Heart left ventricle (tissue), 16 donors: ENCODE measurements at regions not wholly inside any gene's neighbourhood (a gene's known extent, or its start where the extent isn't known, plus 50 kb on each side); places are given as distances from the start of the nearest gene placed in this dataset.
A peak's percentile ranks its signal among the peaks of the same experiment; 100 is the strongest.

Source experiments
- ATAC-seq, 4 donors: fragments of 200-7000 bp; cut with Tn5 transposase; one replicate each; pipeline ENCODE4 v1.9.1; 2020 to 2022; ENCODE audit warnings: moderate library complexity in 4 of 4, mild to moderate bottlenecking in 3 of 4, moderate number of reproducible peaks in 1 of 4
- DNase-seq, 5 donors: peaks; one replicate each; pipeline ENCODE4 v3.0.0-alpha.2; 2020
- H3K27ac ChIP-seq, 12 donors: fragments of 200-600 bp; sonication (generic) in 4 of 12; one replicate each; pipeline versions ENCODE4 v1.5.0 to v1.8.0; 2016 to 2022; ENCODE audit warnings: mild to moderate bottlenecking in 2 of 12
- H3K27me3 ChIP-seq, 9 donors: fragments of 200-600 bp; sonication (generic) in 2 of 9; one replicate each; pipeline versions ENCODE4 v1.5.1 to v1.8.0; 2016 to 2022; ENCODE audit warnings: mild to moderate bottlenecking in 3 of 9
- H3K36me3 ChIP-seq, 9 donors: fragments of 200-600 bp; sonication (generic) in 2 of 9; one replicate each; pipeline versions ENCODE4 v1.5.0 to v1.8.0; 2018 to 2022; ENCODE audit warnings: mild to moderate bottlenecking in 2 of 9
- H3K4me1 ChIP-seq, 12 donors: fragments of 200-600 bp; sonication (generic) in 4 of 12; one replicate each; pipeline versions ENCODE4 v1.5.0 to v1.8.0; 2016 to 2022; ENCODE audit warnings: mild to moderate bottlenecking in 3 of 12
- H3K4me3 ChIP-seq, 12 donors: fragments of 200-600 bp; sonication (generic) in 4 of 12; one replicate each; pipeline versions ENCODE4 v1.5.0 to v1.8.0; 2017 to 2022; ENCODE audit warnings: mild to moderate bottlenecking in 9 of 12, moderate library complexity in 4 of 12
- H3K9me3 ChIP-seq, 12 donors: fragments of 200-600 bp; sonication (generic) in 4 of 12; one replicate each; pipeline versions ENCODE4 v1.5.0 to v1.8.0; 2016 to 2022; ENCODE audit warnings: mild to moderate bottlenecking in 1 of 12
- CTCF ChIP-seq, 12 donors: fragments of 200-600 bp; sonication (generic) in 4 of 12; IDR thresholded peaks; one replicate each; pipeline versions ENCODE4 v1.5.0 to v1.8.0; 2018 to 2022; ENCODE audit warnings: antibody characterized with exemption in 12 of 12, mild to moderate bottlenecking in 5 of 12
- POLR2A ChIP-seq, 2 donors: fragments of 450-650 bp; IDR thresholded peaks; one replicate each; pipeline ENCODE4 v1.6.1; 2017; ENCODE audit warnings: antibody characterized with exemption in 2 of 2, mild to moderate bottlenecking in 2 of 2, moderate library complexity in 2 of 2
- WGBS, 4 donors: extraction: QIAGEN DNeasy Blood & Tissue Kit in 2 of 4; methylation state at CpG; one replicate each; pipeline versions ENCODE4 v1.1.5 to v1.1.7; 2013 to 2018; 5-methylcytosine and 5-hydroxymethylcytosine counted together
- intact Hi-C, 10 donors: fragments of 100-400 bp; cut with DNase I; formaldehyde crosslinking; loops; one replicate each; pipeline versions ENCODE4 v1.11.1 to v1.14.2; 2022
- donor health status: ischemic (EF 13 %, LVEDD 7.1; RV severe dilation, severe dysfunction).
- donor health status: healthy with polysubstance abuse.
- donor health status: DM: no; HTN: yes; CAD: no.
- donor health status: DM: no; HTN: no; CAD: no.
- donor health status: ischemic (EF 25% LVEDD 6.9; RV normal size, moderate dysfunction).
- donor health status: ischemic (EF 25% LVEDD 5.7; RV mildly dilated, moderate dysfunction).
- donor health status: healthy.
- donor health status: DM: yes; HTN: yes; CAD: no.
- donor health status: ischemic (EF 35%, LVEDD 5.7; RV mildly dilated, moderate dysfunction).
- donor health status: nonischemic (EF 11% LVEDD 7.7; RV severe dilation, severe dysfunction).
- donor health status: DM: yes; HTN: yes; CAD: no.
- donor health status: PGD.
- donor health status: ischemic (EF 29% LVEDD 5.4; RV normal size, mild dysfunction).
- donor health status: nonischemic (EF 23%, LVEDD 6.1; RV moderate dilation, normal function).

DNA sequence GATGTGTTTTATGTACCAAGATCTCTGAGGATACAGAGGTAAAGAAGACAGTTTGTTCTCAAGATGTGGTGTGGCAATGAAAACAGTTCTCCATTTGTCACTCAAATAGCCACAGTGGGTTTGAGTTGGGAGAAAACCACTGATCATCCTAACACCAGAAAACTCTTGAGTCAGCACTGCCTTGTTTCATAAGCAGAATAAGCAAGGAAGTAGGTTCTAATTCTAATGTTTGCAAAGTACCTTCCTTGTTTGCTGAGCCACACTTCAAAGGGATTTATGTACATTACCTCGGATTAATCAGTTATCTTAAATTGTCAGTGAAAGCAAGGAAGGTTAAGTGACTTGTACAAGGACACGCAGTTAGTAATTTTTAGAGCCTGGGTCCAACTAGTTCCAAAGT is 107.8 kb upstream of the BOC start:
- no peak for ATAC-seq

DNA sequence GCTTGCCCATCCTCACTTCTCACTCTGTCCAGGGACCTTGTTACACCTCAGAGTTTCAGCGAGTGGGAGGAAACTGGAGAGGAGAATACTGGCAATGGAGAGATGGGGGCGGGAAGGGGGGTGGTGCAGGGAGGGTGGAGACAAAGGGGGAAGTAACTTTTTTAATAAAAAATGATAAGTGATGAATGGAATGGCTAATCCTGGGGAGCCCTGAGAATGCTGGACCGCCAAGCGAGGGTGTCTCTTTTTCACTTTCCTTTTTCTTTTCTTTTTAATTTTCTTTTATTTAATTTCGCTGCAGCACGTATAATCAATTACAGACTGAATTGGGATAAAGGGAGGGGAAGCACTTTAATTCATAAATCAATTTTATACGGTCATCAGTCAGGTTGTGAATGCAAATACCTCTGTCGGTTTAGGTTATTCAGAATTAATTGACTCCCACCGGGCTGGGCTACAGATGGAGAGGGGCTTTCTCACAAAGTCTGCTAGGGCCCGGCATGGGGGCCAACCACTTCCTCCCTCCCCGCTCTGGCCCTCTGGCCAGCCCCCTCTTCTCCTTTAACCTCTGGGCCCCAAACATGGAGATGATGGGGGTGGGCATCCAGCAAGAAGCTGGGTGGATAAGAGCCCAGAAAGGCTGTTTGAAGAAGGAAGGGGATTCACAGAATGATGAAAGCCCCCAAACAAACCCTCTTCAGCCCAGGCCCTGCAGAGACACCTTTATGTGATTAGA is 106.8 kb upstream of the BOC start:
- H3K27ac ChIP-seq, result peak overlapping the region in 1 of 12 donors; percentile 30
- DNase-seq, result no peak
- H3K4me3 ChIP-seq, result no peak overlapping the region
- peaks cover 0 to 7% (median 0%) of the 10 kb centered on the region in 12 donors for H3K9me3 ChIP-seq
- TF ChIP-seq CTCF (IDR thresholded peaks at IDR 0.05), result no peak
- TF ChIP-seq POLR2A (IDR thresholded peaks at IDR 0.05), result no peak
- intact Hi-C loops, result no loop called here
- no peaks in the 10 kb centered on the region for H3K27me3 ChIP-seq
- 68 to 79% (median 72%) methylated on average over 11 of the region's 11 CpGs for WGBS, 4 donors
- peaks cover 0 to 2% (median 0%) of the 10 kb centered on the region in 12 donors for H3K4me1 ChIP-seq
- ATAC-seq, result no peak
- no peaks in the 10 kb centered on the region for H3K36me3 ChIP-seq

More for the DNA sequence above, 107.8 kb upstream of the BOC start:
- Histone ChIP-seq H3K4me3 (no peak overlapping the region), H3K4me1 (peaks cover 0 to 2% (median 0%) of the 10 kb centered on the region in 12 donors), H3K27ac (no peak overlapping the region), H3K9me3 (peaks cover 0 to 14% (median 0%) of the 10 kb centered on the region in 12 donors), H3K36me3 (no peaks in the 10 kb centered on the region), H3K27me3 (no peaks in the 10 kb centered on the region)
- 56 to 92% (median 86%) methylated on average over 2 of the region's 2 CpGs for WGBS, 4 donors
- TF ChIP-seq CTCF (IDR thresholded peaks at IDR 0.05) (no peak), POLR2A (IDR thresholded peaks at IDR 0.05) (no peak)
- no peak for DNase-seq
- intact Hi-C loops, result no loop called here

DNA sequence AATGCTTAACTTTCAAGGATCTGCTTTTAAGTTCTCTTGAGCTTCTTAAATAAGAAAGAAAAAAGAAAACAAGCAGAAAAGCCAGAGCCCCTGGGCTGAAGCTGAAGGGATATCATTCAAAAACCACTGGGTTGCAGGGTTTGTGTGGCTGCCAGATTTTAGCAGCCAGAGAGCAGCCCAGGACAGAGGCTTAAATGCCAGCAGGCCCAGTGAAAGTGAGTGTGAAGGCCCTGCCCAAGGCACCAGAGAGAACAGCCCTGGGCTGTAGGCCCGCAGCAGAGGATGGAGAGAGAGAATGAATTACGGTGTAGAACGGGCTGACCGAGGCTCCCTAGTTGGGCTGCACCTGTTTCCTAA is 106.3 kb upstream of the BOC start:
- 54 to 71% (median 70%) methylated on average over 4 of the region's 4 CpGs for WGBS, 4 donors
- ATAC-seq, result peak in 2 of 4 donors; percentile 59 to 71
- intact Hi-C loops, result no loop called here
- Histone ChIP-seq H3K9me3 (peaks cover 0 to 2% (median 0%) of the 10 kb centered on the region in 12 donors), H3K4me3 (no peak overlapping the region), H3K27ac (peak overlapping the region in 1 of 12 donors; percentile 30), H3K36me3 (no peaks in the 10 kb centered on the region), H3K27me3 (no peaks in the 10 kb centered on the region), H3K4me1 (peaks cover 0 to 2% (median 0%) of the 10 kb centered on the region in 12 donors)
- TF ChIP-seq CTCF (IDR thresholded peaks at IDR 0.05) (no peak), POLR2A (IDR thresholded peaks at IDR 0.05) (no peak)
- no peak for DNase-seq

GRCh38 chr3:113105966-113106660 is 105.2 kb upstream of the BOC start:
- Histone ChIP-seq H3K36me3 (no peaks in the 10 kb centered on the region), H3K27ac (no peak overlapping the region), H3K4me1 (peaks cover 0 to 2% (median 0%) of the 10 kb centered on the region in 12 donors), H3K4me3 (no peak overlapping the region), H3K27me3 (no peaks in the 10 kb centered on the region), H3K9me3 (no peaks in the 10 kb centered on the region)
- intact Hi-C loops, result no loop called here
- 88 to 90% (median 89%) methylated on average over 4 of the region's 4 CpGs for WGBS, 4 donors
- ATAC-seq (no peak), DNase-seq (no peak)
- no peak for TF ChIP-seq CTCF (IDR thresholded peaks at IDR 0.05)
- no peak for TF ChIP-seq POLR2A (IDR thresholded peaks at IDR 0.05)
